IMR-90 (cell line): ENCODE measurements at regions not wholly inside any gene's neighbourhood (a gene's known extent, or its start where the extent isn't known, plus 50 kb on each side); places are given as distances from the start of the nearest gene placed in this dataset.

ENCODE experiments used
- CEBPB ChIP-seq: IDR thresholded peaks from 2 replicates; pipeline ENCODE4 v1.6.1; 2012; ENCODE audit warnings: low read depth, low read length, improper control_type of control experiment
- CTCF ChIP-seq: conservative IDR thresholded peaks from 2 replicates; pipeline ENCODE4 v1.5.1; 2012; ENCODE audit warnings: mild to moderate bottlenecking, low read depth, low read length, improper control_type of control experiment
- FOS ChIP-seq: fragments of 150-350 bp; IDR thresholded peaks from 2 replicates; pipeline ENCODE4 v1.6.1; 2016; ENCODE audit warnings: low read depth, low read length
- POLR2A ChIP-seq: IDR thresholded peaks from 2 replicates; pipeline ENCODE4 v1.6.1; 2012; ENCODE audit warnings: mild to moderate bottlenecking, low read depth, low read length
- RAD21 ChIP-seq: IDR thresholded peaks from 2 replicates; pipeline ENCODE4 v1.6.1; 2012; ENCODE audit warnings: low read length, improper control_type of control experiment
- RFX5 ChIP-seq: IDR thresholded peaks from 2 replicates; pipeline ENCODE4 v1.8.0; 2012; ENCODE audit warnings: low read depth, mild to moderate bottlenecking, low read length, moderate library complexity
- TF ChIP-seq, protein P1 (sequence below): fragments of 150-350 bp; IDR thresholded peaks from 2 replicates; pipeline ENCODE4 v1.6.1; 2017; ENCODE audit warnings: mild to moderate bottlenecking, antibody characterized with exemption, low read length, low read depth

- no peak for TF ChIP-seq RAD21
- no peak for TF ChIP-seq CTCF
- no peak for TF ChIP-seq RFX5
- TF ChIP-seq, protein P1, sequence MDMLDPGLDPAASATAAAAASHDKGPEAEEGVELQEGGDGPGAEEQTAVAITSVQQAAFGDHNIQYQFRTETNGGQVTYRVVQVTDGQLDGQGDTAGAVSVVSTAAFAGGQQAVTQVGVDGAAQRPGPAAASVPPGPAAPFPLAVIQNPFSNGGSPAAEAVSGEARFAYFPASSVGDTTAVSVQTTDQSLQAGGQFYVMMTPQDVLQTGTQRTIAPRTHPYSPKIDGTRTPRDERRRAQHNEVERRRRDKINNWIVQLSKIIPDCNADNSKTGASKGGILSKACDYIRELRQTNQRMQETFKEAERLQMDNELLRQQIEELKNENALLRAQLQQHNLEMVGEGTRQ = no peak
- TF ChIP-seq FOS = no peak
- no peak for TF ChIP-seq POLR2A
- TF ChIP-seq CEBPB = no peak
Measured at GRCh38 chr15:98071786-98072185, 111.3 kb downstream of the ARRDC4 start.
